ENCODE measurements at regions not wholly inside any gene's neighbourhood (a gene's known extent, or its start where the extent isn't known, plus 50 kb on each side); places are given as distances from the start of the nearest gene placed in this dataset.

- DNase-seq (ENCODE audit: low read depth in 3 of 3): no peak
Measured at GRCh38 chr1:229819091-229819490, 193.0 kb downstream of the URB2 start.

- DNase-seq (ENCODE audit: low read depth in 3 of 3): no peak
Measured at GRCh38 chr1:229822026-229822425, 196.0 kb downstream of the URB2 start.

GRCh38 chr1:229825042-229825441, 199.0 kb downstream of the URB2 start:
- DNase-seq (ENCODE audit: low read depth in 3 of 3): no peak

GRCh38 chr1:229828461-229828860, 202.4 kb downstream of the URB2 start:
- DNase-seq (ENCODE audit: low read depth in 3 of 3): no peak

GRCh38 chr1:229832695-229833094, 206.6 kb downstream of the URB2 start:
- DNase-seq (ENCODE audit: low read depth in 3 of 3): no peak

GRCh38 chr1:229834230-229834629, 208.2 kb downstream of the URB2 start:
- DNase-seq (ENCODE audit: low read depth in 3 of 3): no peak

GRCh38 chr1:229835226-229835625, 209.2 kb downstream of the URB2 start:
- no peak for DNase-seq (ENCODE audit: low read depth in 3 of 3)

- no peak for DNase-seq (ENCODE audit: low read depth in 3 of 3)
Measured at GRCh38 chr1:229836324-229836723, 210.3 kb downstream of the URB2 start.

GRCh38 chr1:229838204-229838603, 212.2 kb downstream of the URB2 start:
- no peak for DNase-seq (ENCODE audit: low read depth in 3 of 3)

- DNase-seq (ENCODE audit: low read depth in 3 of 3): no peak
Measured at GRCh38 chr1:229839800-229840199, 213.8 kb downstream of the URB2 start.

GRCh38 chr1:229841230-229841629, 215.2 kb downstream of the URB2 start:
- no peak for DNase-seq (ENCODE audit: low read depth in 3 of 3)

- DNase-seq (ENCODE audit: low read depth in 3 of 3): no peak
Measured at GRCh38 chr1:229842302-229843255, 216.5 kb downstream of the URB2 start.

- no peak for DNase-seq (ENCODE audit: low read depth in 3 of 3)
Measured at GRCh38 chr1:229843627-229844238, 217.7 kb downstream of the URB2 start.

GRCh38 chr1:229844675-229845074, 218.6 kb downstream of the URB2 start:
- no peak for DNase-seq (ENCODE audit: low read depth in 3 of 3)

GRCh38 chr1:229845410-229846138, 219.5 kb downstream of the URB2 start:
- no peak for DNase-seq (ENCODE audit: low read depth in 3 of 3)

- DNase-seq (ENCODE audit: low read depth in 3 of 3): no peak
Measured at GRCh38 chr1:229846351-229846750, 220.3 kb downstream of the URB2 start.

GRCh38 chr1:229848752-229849677, 218.0 kb upstream of the GALNT2 start:
- DNase-seq (ENCODE audit: low read depth in 3 of 3): no peak

- DNase-seq (ENCODE audit: low read depth in 3 of 3): no peak
Measured at GRCh38 chr1:229851511-229851910, 215.5 kb upstream of the GALNT2 start.

GRCh38 chr1:229853751-229854150, 213.3 kb upstream of the GALNT2 start:
- no peak for DNase-seq (ENCODE audit: low read depth in 3 of 3)

GRCh38 chr1:229854620-229855019, 212.4 kb upstream of the GALNT2 start:
- DNase-seq (ENCODE audit: low read depth in 3 of 3): no peak

GRCh38 chr1:229856009-229856650, 210.9 kb upstream of the GALNT2 start:
- DNase-seq (ENCODE audit: low read depth in 3 of 3): peak in 1 of 3 experiments; percentile 6
